ENCODE measurements at regions not wholly inside any gene's neighbourhood (a gene's known extent, or its start where the extent isn't known, plus 50 kb on each side); places are given as distances from the start of the nearest gene placed in this dataset.

- peak; percentile 71 for FAIRE-seq
These were observed 588.6 kb upstream of the SEMA3D start for GRCh38 chr7:85775431-85775830.

GRCh38 chr7:85774986-85775385 lies 588.1 kb upstream of the SEMA3D start:
- FAIRE-seq, result no peak

GRCh38 chr7:85773116-85773728 lies 586.4 kb upstream of the SEMA3D start:
- FAIRE-seq, result peak; percentile 76

GRCh38 chr7:85771516-85771915 lies 584.7 kb upstream of the SEMA3D start:
- no peak for FAIRE-seq

- no peak for FAIRE-seq
These were observed 583.5 kb upstream of the SEMA3D start for GRCh38 chr7:85770332-85770731.

GRCh38 chr7:85765698-85766298 lies 578.9 kb upstream of the SEMA3D start:
- FAIRE-seq, result no peak

GRCh38 chr7:85764034-85764433 lies 577.2 kb upstream of the SEMA3D start:
- no peak for FAIRE-seq

- no peak for FAIRE-seq
These were observed 570.5 kb upstream of the SEMA3D start for GRCh38 chr7:85757348-85757747.

GRCh38 chr7:85750454-85750949 lies 563.6 kb upstream of the SEMA3D start:
- no peak for FAIRE-seq

GRCh38 chr7:85749696-85750453 lies 563.0 kb upstream of the SEMA3D start:
- FAIRE-seq, result no peak

- FAIRE-seq, result no peak
These were observed 562.0 kb upstream of the SEMA3D start for GRCh38 chr7:85748861-85749260.

- no peak for FAIRE-seq
These were observed 550.6 kb upstream of the SEMA3D start for GRCh38 chr7:85737426-85737825.

GRCh38 chr7:85736085-85736484 lies 549.2 kb upstream of the SEMA3D start:
- no peak for FAIRE-seq

GRCh38 chr7:85734823-85735222 lies 548.0 kb upstream of the SEMA3D start:
- FAIRE-seq, result no peak

- FAIRE-seq, result no peak
These were observed 546.5 kb upstream of the SEMA3D start for GRCh38 chr7:85733169-85733915.

GRCh38 chr7:85730012-85730411 lies 543.2 kb upstream of the SEMA3D start:
- no peak for FAIRE-seq

- FAIRE-seq, result no peak
These were observed 538.2 kb upstream of the SEMA3D start for GRCh38 chr7:85725026-85725425.

- no peak for FAIRE-seq
These were observed 533.4 kb upstream of the SEMA3D start for GRCh38 chr7:85719981-85720953.

- FAIRE-seq, result no peak
These were observed 529.5 kb upstream of the SEMA3D start for GRCh38 chr7:85716353-85716752.

- peak; percentile 4 for FAIRE-seq
These were observed 528.1 kb upstream of the SEMA3D start for GRCh38 chr7:85714951-85715350.

GRCh38 chr7:85714043-85714578 lies 527.3 kb upstream of the SEMA3D start:
- no peak for FAIRE-seq

GRCh38 chr7:85713171-85713570 lies 526.3 kb upstream of the SEMA3D start:
- FAIRE-seq, result no peak

All from endometrium (tissue), 2 donors.